Lower leg skin (tissue), 4 donors: ENCODE measurements at regions not wholly inside any gene's neighbourhood (a gene's known extent, or its start where the extent isn't known, plus 50 kb on each side); places are given as distances from the start of the nearest gene placed in this dataset.

Experiments used
- DNase-seq, 2 donors: peaks; one replicate each; pipeline ENCODE4 v3.0.0-alpha.2; 2019; ENCODE audit warnings: low spot score in 2 of 2
- H3K4me3 ChIP-seq: fragments of 200-600 bp; sonication (generic); 2 replicates; pipeline ENCODE4 v1.5.1; 2017; ENCODE audit warnings: mild to moderate bottlenecking, low read depth; ENCODE audit not compliant: poor library complexity, severe bottlenecking
- POLR2A ChIP-seq, 2 donors: fragments of 450-650 bp; IDR thresholded peaks; one replicate each; pipeline ENCODE4 v1.6.1; 2016 to 2017; ENCODE audit warnings: antibody characterized with exemption in 2 of 2, mild to moderate bottlenecking in 1 of 2, moderate library complexity in 1 of 2
- WGBS, 2 donors: methylation state at CpG; one replicate each; pipeline ENCODE4 v1.1.5; 2018; 5-methylcytosine and 5-hydroxymethylcytosine counted together
- intact Hi-C: fragments of 100-400 bp; cut with DNase I; formaldehyde crosslinking; loops from one replicate; pipeline ENCODE4 v1.15.0; 2023; ENCODE audit warnings: low total_unique reads
- TF ChIP-seq, protein P1 (sequence below), 3 donors: fragments of 450-650 bp; IDR thresholded peaks; one replicate each; pipeline ENCODE4 v1.5.1; 2016; ENCODE audit warnings: antibody characterized with exemption in 3 of 3, mild to moderate bottlenecking in 3 of 3, moderate library complexity in 2 of 3

DNA sequence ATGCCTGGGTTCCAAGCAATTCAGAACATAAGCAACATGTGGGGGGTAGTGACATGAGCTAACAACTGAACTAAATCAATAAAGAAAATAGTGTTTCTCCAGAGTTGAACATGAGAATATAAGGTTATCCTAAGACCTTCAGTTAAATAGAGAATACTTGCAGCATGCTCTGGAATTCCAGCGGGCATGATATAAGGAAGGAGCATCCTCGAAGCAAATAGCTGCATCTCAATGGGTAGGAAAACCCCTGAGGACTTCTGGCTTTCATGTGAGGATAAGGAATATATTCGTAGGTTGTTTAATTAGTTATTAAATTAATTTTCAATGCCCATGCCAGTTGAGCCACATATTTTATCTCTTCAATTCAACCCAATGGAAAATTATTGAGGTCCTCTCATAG is 631.2 kb upstream of the EPHA7 start:
- H3K4me3 ChIP-seq = no peak overlapping the region
- intact Hi-C loops = no loop called here
- no peak for DNase-seq
- TF ChIP-seq POLR2A (IDR thresholded peaks at IDR 0.05) = no peak
- TF ChIP-seq, protein P1, sequence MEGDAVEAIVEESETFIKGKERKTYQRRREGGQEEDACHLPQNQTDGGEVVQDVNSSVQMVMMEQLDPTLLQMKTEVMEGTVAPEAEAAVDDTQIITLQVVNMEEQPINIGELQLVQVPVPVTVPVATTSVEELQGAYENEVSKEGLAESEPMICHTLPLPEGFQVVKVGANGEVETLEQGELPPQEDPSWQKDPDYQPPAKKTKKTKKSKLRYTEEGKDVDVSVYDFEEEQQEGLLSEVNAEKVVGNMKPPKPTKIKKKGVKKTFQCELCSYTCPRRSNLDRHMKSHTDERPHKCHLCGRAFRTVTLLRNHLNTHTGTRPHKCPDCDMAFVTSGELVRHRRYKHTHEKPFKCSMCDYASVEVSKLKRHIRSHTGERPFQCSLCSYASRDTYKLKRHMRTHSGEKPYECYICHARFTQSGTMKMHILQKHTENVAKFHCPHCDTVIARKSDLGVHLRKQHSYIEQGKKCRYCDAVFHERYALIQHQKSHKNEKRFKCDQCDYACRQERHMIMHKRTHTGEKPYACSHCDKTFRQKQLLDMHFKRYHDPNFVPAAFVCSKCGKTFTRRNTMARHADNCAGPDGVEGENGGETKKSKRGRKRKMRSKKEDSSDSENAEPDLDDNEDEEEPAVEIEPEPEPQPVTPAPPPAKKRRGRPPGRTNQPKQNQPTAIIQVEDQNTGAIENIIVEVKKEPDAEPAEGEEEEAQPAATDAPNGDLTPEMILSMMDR (IDR thresholded peaks at IDR 0.05) = no peak
- 81 to 86% methylated on average over 3 of the region's 3 CpGs for WGBS, 2 donors

DNA sequence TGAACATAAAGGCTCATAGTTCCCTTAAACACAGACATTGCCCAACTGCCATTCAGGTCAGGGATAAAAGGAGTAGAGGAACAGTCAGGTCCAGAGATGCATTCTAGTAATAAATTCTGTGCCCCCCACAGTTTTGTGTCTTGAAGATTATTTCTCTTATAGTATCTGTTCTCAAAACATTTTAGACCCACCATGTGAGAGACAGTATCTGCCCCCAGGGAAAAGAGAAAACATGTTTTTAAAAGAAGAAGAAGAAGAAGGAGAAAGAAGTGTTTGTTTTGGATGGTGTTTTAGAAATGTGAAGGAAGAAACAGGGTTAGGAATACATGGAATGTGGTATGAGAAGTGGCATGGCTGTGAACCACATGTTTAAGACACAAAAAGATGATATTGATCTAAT is 629.6 kb upstream of the EPHA7 start:
- no peak overlapping the region for H3K4me3 ChIP-seq
- intact Hi-C loops = no loop called here
- TF ChIP-seq POLR2A (IDR thresholded peaks at IDR 0.05) = no peak
- TF ChIP-seq, protein P1 (IDR thresholded peaks at IDR 0.05) = no peak
- DNase-seq = no peak

DNA sequence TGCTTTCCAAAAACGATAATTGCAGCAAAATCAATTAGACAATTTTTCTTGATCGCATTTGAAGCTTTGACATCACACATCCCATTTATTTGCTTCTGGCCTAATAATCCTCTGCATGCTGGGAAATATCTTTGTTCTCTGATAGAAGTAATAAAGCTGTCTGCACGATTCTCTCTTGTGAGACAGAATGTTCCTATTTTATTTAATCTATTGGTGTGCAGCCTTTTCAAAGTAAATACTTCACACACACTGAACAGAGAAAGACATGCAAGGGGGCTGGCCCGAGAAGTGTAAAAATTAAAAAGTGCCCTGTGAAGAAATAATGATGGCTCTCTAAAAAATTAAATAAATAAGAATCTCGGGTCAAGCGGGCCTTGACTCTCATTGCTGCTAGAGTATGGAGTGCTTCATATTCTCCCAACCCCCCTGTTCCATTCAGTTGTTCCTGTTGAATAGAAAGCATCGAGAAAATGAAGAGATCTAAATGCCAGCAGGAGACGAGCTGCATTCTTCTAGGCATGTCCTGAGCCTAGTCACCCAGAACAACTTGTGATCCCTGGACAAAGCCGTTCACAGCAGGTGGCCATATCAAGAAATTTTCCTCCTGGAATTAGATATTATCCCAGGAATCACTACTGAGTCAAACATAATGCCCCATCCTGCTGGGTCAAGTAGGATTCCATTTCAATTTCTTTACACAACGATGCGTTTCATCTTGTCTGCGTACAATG is 625.9 kb upstream of the EPHA7 start:
- intact Hi-C loops = no loop called here
- H3K4me3 ChIP-seq = no peak overlapping the region
- WGBS, 2 donors = 39 to 47% methylated on average over 12 of the region's 12 CpGs
- no peak for DNase-seq
- TF ChIP-seq POLR2A (IDR thresholded peaks at IDR 0.05) = no peak
- TF ChIP-seq, protein P1 (IDR thresholded peaks at IDR 0.05) = no peak

DNA sequence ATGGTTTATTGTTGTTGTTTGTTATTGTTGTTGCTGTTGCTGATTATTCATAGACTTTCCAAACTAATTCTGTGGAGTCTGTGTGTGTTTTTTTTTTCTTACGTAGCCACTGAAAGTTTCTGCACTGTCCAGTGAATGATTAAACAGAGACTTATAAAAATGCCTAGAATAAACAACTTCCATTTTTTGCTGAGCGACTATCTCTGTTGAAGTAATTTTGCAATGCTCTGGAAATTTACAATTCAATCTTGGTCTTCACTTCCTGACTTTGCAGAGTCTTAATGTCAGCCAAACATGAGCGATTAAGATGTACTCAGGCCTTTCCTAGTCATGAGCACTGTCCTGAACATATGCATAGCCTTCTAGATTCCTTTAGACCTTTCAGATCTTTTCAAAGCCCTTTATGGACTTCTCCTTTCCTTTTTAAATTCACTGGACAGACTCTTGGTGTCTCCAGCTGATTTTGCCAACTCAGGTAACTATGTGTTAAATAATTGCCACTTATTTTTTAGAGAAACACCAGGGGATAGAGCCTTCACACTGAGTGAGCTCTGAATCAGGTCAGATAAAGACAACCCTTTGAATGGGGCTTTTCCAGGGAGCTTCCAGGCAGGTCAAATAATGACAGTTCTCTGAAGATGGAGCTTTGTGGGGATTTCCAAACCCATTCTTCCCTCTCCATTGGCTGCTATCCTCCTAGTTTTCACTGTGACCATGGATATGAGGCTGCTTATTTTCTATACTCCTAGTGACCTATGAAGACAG is 622.8 kb upstream of the EPHA7 start:
- H3K4me3 ChIP-seq = no peak overlapping the region
- WGBS, 2 donors = 81 to 91% methylated on average over 3 of the region's 3 CpGs
- intact Hi-C loops = no loop called here
- TF ChIP-seq, protein P1 (IDR thresholded peaks at IDR 0.05) = no peak
- no peak for TF ChIP-seq POLR2A (IDR thresholded peaks at IDR 0.05)
- DNase-seq = no peak

DNA sequence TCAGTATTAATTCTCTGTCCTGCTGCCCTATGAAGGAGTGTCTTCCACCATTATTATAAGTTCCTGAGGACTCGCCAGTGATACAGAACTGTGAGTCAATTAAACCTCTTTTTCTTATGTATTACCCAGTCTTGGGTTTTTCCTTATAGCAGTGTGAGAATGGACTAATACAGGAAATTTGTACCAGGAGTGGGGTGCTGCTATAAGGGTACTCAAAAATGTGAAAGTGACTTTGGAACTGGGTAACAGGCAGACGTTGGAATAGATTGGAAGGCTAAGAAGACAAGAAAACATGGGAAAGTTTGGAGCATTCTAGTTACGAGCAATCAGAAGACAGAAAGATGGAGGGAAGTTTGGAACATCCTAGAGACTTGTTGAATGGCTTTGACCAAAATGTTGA is 616.7 kb upstream of the EPHA7 start:
- intact Hi-C loops = no loop called here
- no peak overlapping the region for H3K4me3 ChIP-seq
- no peak for DNase-seq
- WGBS, 2 donors = 85 to 88% methylated on average over 3 of the region's 3 CpGs
- no peak for TF ChIP-seq POLR2A (IDR thresholded peaks at IDR 0.05)
- TF ChIP-seq, protein P1 (IDR thresholded peaks at IDR 0.05) = no peak
